GM12891 (cell line): ENCODE measurements at regions not wholly inside any gene's neighbourhood (a gene's known extent, or its start where the extent isn't known, plus 50 kb on each side); places are given as distances from the start of the nearest gene placed in this dataset.
A peak's percentile ranks its signal among the peaks of the same experiment; 100 is the strongest.
"Not testable (repeated sequence)": the region's sequence is repeated elsewhere in the genome, so short reads cannot be mapped to it uniquely, and the experiment has no call there.

Experiments used
- DNase-seq: peaks from one replicate; pipeline ENCODE4 v3.0.0; 2011; ENCODE audit warnings: low spot score; ENCODE audit not compliant: insufficient read length
- FAIRE-seq: peaks from 2 replicates; lab custom pipeline; 2011; peaks lifted over from hg19 to GRCh38; lab: Jason Lieb, UNC
- PAX5 ChIP-seq: IDR thresholded peaks from 2 replicates; pipeline ENCODE4 v1.6.1; 2011; ENCODE audit warnings: low read length, moderate library complexity, mild to moderate bottlenecking; ENCODE audit not compliant: insufficient read depth, severe bottlenecking
- POLR2A ChIP-seq: IDR thresholded peaks from 2 replicates; pipeline ENCODE4 v1.6.1; 2011; ENCODE audit warnings: low read depth, low read length, control low read depth
- POLR2AphosphoS5 ChIP-seq: IDR thresholded peaks from 2 replicates; pipeline ENCODE4 v1.6.1; 2011; ENCODE audit warnings: low read depth, low read length, control low read depth
- POU2F2 ChIP-seq: IDR thresholded peaks from 2 replicates; pipeline ENCODE4 v1.6.1; 2011; ENCODE audit warnings: low read depth, mild to moderate bottlenecking, control low read depth, low read length, moderate library complexity
- SPI1 ChIP-seq: IDR thresholded peaks from 2 replicates; pipeline ENCODE4 v1.6.1; 2011; ENCODE audit warnings: low read depth, low read length, control low read depth
- TAF1 ChIP-seq: IDR thresholded peaks from 2 replicates; pipeline ENCODE4 v1.6.1; 2011; ENCODE audit warnings: low read depth, low read length, control low read depth

- not testable (repeated sequence) for DNase-seq, FAIRE-seq
Observed at GRCh38 chr2:101645886-101646285, 51.6 kb upstream of the MAP4K4 start.

DNA sequence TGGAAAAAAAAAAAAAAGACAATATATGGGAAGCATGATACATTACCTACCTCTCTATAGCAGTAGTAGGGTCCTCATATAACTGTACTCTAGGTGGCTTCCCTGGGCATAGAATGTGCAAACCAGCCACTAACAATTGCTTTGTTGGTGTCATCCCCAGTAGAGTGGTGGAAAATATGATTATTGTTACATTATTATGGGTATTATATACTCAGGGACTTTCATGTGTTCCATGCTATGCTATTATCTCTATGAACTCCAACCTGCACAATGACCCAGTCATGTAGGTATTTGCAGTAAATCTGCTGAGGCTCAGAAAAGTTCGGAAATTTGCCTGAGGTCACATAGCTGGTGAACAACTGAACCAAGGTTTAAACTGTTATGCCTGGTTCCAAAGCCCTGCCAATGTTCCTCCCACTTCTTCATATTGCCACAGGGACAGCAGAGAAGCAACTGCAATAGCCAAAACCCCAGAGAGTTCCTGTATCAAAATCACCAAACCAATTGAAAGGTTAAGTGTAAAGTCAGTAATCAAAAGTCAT lies 52.6 kb upstream of the MAP4K4 start:
- FAIRE-seq (no peak), DNase-seq (no peak)

GRCh38 chr2:101643004-101643524 lies 54.4 kb upstream of the MAP4K4 start:
- TF ChIP-seq POLR2A (no peak), SPI1 (no peak), TAF1 (no peak), PAX5 (no peak), POU2F2 (no peak), POLR2AphosphoS5 (no peak)
- no peak for FAIRE-seq

More for the DNA sequence above, 52.6 kb upstream of the MAP4K4 start:
- TF ChIP-seq TAF1, result no peak
- TF ChIP-seq POLR2A, result no peak
- no peak for TF ChIP-seq SPI1
- TF ChIP-seq POU2F2, result no peak
- TF ChIP-seq POLR2AphosphoS5, result no peak
- TF ChIP-seq PAX5, result no peak

DNA sequence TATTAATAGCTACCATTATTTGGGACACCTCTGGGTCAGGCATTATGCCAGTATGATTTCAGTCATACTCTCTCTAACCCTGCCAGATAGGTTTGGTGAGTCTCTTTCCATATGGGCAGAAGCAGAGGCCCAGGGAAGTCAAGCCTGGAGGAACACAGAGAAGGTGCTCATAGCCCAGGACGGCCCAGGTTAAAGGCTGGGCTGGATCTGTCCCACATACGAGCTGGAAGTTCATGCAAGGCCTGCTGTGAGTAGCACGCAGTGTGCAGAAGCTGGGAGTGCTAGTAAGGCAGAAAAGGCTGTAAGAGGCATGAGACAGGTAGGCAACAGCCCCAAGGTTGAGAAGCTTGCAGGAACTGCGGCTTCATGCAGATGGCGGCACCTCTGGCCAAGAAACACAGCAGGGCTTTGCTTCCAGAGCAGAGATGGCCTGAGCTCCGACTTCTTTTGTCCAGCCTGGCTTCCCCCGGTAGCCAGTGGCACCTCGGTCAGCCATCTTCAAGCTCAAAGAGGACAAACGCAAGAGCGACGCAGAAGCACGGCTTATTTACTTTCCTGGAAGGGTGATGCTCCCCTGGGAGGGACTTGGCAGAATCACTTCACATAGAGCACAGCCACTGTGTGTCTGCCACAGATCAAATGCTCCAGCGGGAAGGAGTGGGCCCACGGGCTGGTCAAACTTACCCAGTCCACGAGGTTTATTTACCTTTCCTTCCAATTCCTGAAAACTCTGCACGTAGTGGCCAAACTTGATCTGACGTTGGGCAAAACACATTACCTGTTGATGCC lies 58.5 kb upstream of the MAP4K4 start:
- no peak for TF ChIP-seq POLR2AphosphoS5
- no peak for TF ChIP-seq POLR2A
- no peak for TF ChIP-seq POU2F2
- no peak for TF ChIP-seq TAF1
- no peak for TF ChIP-seq PAX5
- no peak for TF ChIP-seq SPI1
- FAIRE-seq (no peak), DNase-seq (no peak)

More at GRCh38 chr2:101643004-101643524, 54.4 kb upstream of the MAP4K4 start:
- DNase-seq, result no peak

- DNase-seq, result no peak
- no peak for FAIRE-seq
- TF ChIP-seq POU2F2 (no peak), POLR2AphosphoS5 (no peak), PAX5 (no peak), TAF1 (no peak), SPI1 (no peak), POLR2A (no peak)
Observed at GRCh38 chr2:101638181-101638711, 59.3 kb upstream of the MAP4K4 start.

DNA sequence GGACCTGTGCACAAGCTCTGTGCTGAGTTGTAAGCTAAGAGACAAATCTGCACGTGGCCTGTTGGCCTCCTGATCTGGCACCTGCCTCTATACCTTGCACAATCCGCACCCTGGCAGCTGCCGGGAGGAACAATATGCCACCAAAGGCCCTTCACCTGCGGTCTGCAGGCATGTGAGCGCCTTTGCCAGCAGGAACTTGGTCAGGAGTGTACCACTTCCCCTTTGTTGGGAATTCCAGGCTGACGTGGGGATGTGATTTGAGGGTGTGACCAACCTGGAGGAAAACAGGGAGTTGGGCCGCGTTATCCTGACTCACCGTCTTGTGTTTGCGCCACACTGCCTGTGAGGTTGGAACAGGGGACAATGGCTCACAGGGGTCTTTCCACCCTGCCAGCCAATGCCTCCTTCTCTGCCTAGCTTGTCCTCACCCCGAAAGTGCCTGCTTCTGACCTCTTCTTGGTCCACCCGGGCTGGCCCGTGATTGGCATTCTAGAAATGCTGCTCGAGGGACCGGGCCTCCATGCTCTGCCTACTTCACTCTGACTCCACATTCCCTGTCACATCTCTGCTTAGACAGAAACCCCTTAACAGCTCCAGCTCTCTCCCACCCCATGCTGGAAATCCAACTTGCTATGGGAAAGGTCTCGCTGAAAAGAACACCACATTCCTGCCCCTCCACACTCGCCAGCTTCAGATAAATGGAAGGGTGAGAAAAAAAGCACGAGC lies 67.1 kb upstream of the MAP4K4 start:
- DNase-seq (no peak), FAIRE-seq (no peak)
- TF ChIP-seq TAF1 (no peak), SPI1 (no peak), POLR2AphosphoS5 (no peak), PAX5 (no peak), POU2F2 (no peak), POLR2A (no peak)

- no peak for TF ChIP-seq POLR2AphosphoS5
- FAIRE-seq (no peak), DNase-seq (no peak)
Observed at GRCh38 chr2:101628030-101628392, 69.5 kb upstream of the MAP4K4 start.

GRCh38 chr2:101627285-101628029 lies 70.0 kb upstream of the MAP4K4 start:
- FAIRE-seq, result no peak
- DNase-seq, result no peak
- no peak for TF ChIP-seq POLR2A

GRCh38 chr2:101625814-101626213 lies 71.7 kb upstream of the MAP4K4 start:
- not testable (repeated sequence) for DNase-seq, FAIRE-seq

DNA sequence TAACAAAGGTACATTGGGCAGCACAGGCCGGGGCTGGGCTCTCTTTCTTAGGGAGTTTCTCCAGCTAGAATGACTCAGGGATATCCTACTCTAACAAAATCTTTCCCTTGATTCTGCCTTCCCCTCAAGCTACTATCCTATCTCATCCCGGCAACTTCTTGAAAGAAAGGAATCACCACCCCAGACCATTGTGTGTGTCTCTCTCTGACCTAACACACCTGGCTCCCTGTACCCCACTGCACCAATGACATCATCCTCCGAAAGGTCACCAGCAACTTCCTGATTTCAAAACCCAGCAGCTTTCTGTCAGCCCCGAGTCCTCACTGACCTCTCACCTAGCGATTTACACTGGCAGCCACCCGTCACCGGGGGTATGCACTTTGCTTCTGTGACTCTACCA lies 72.1 kb upstream of the MAP4K4 start:
- DNase-seq (no peak), FAIRE-seq (no peak)
- TF ChIP-seq PAX5 (no peak), SPI1 (0 out of 2 replicates have a peak, but pooled peaks have one; percentile 1)
